Erythroblast (primary cell): ENCODE measurements at regions not wholly inside any gene's neighbourhood (a gene's known extent, or its start where the extent isn't known, plus 50 kb on each side); places are given as distances from the start of the nearest gene placed in this dataset.
"Not testable (repeated sequence)": the region's sequence is repeated elsewhere in the genome, so short reads cannot be mapped to it uniquely, and the experiment has no call there.

Experiments used
- GATA1 ChIP-seq: IDR thresholded peaks from 2 replicates; pipeline ENCODE4 v1.6.1; 2011; ENCODE audit warnings: low read depth, mild to moderate bottlenecking, control low read depth, low read length, moderate library complexity
- POLR2A ChIP-seq: IDR thresholded peaks from 2 replicates; pipeline ENCODE4 v1.6.1; 2011; ENCODE audit warnings: mild to moderate bottlenecking, low read length

- not testable (repeated sequence) for TF ChIP-seq POLR2A, GATA1
Observed at GRCh38 chr2:91873416-91873815, 2997.8 kb upstream of the TEKT4 start.
